HepG2 (cell line): ENCODE measurements at regions not wholly inside any gene's neighbourhood (a gene's known extent, or its start where the extent isn't known, plus 50 kb on each side); places are given as distances from the start of the nearest gene placed in this dataset.

Experiments used
- ATAC-seq: fragments of 200-7000 bp; cut with Tn5 transposase; 3 replicates; pipeline ENCODE4 v1.9.1; 2020; ENCODE audit warnings: mild to moderate bottlenecking, moderate library complexity
- BruUV-seq: library from RNA; stranded (reverse); fragments of 400-500 nt; replicated peaks from 2 replicates; lab custom pipeline; 2021; lab: Mats Ljungman, UMichigan
- CTCF ChIA-PET: fragments of 300-600 bp; formaldehyde crosslinking; extraction: SDS; loops from one replicate; lab custom pipeline; 2021; ENCODE audit warnings: low total read pairs, inconsistent platforms, low intra/inter-chr PET ratio; lab: Yijun Ruan, JAX
- POLR2A ChIA-PET: fragments of 350-600 bp; sonication (Branson Sonifier 250); formaldehyde crosslinking; loops from one replicate; lab custom pipeline; 2020; ENCODE audit warnings: antibody characterized with exemption, inconsistent platforms; lab: Yijun Ruan, JAX
- DNase-seq: peaks from one replicate; pipeline ENCODE4 v3.0.0-alpha.2; 2015; ENCODE audit warnings: low spot score
- FAIRE-seq: peaks from 3 replicates; lab custom pipeline; 2011; peaks lifted over from hg19 to GRCh38; lab: Jason Lieb, UNC
- H2AFZ ChIP-seq: one replicate; pipeline ENCODE4 v1.6.1; 2011; ENCODE audit warnings: low read length, inconsistent platforms
- H3K27ac ChIP-seq: fragments of 300-600 bp; 3 replicates; pipeline ENCODE4 v1.8.0; 2011; ENCODE audit warnings: mixed run types, mild to moderate bottlenecking, mixed read lengths, low read length, inconsistent platforms; ENCODE audit not compliant: insufficient read depth; ENCODE audit errors: extremely low read length
- H3K27me3 ChIP-seq, 2 experiments: fragments of 200-600 bp in 1 of 2; 2 replicates in 1 of 2; 3 replicates in 1 of 2; pipeline versions ENCODE4 v1.6.0 to v1.8.0; 2011; ENCODE audit warnings: low read length in 2 of 2, mild to moderate bottlenecking in 2 of 2, moderate library complexity in 2 of 2, inconsistent platforms in 1 of 2; ENCODE audit not compliant: insufficient read depth in 2 of 2, control insufficient read depth in 1 of 2
- H3K36me3 ChIP-seq, 2 experiments: fragments of 200-600 bp in 1 of 2; replicated peaks in 1 of 2; 2 replicates in 1 of 2; 3 replicates in 1 of 2; pipeline versions ENCODE4 v1.5.1 to v1.8.0; 2011; ENCODE audit warnings: low read length in 2 of 2, inconsistent platforms in 1 of 2; ENCODE audit not compliant: insufficient read depth in 2 of 2, control insufficient read depth in 1 of 2
- H3K4me1 ChIP-seq: 2 replicates; pipeline ENCODE4 v1.5.1; 2012; ENCODE audit warnings: low read length, inconsistent platforms; ENCODE audit not compliant: insufficient read depth
- H3K4me2 ChIP-seq: 2 replicates; pipeline ENCODE4 v1.6.0; 2011; ENCODE audit warnings: low read depth, low read length, inconsistent platforms
- H3K4me3 ChIP-seq, 3 experiments: fragments of 200-600 bp in 1 of 3; sonication (generic), shearing (Covaris generic) in 1 of 3; replicated peaks in 1 of 3; 2 replicates each; pipeline ENCODE4 v1.5.1; 2011 to 2016; ENCODE audit warnings: low read length in 3 of 3, inconsistent platforms in 2 of 3, low read depth in 2 of 3, mild to moderate bottlenecking in 2 of 3, control low read depth in 1 of 3, mixed read lengths in 1 of 3; ENCODE audit not compliant: insufficient read depth in 1 of 3
- H3K79me2 ChIP-seq: one replicate; pipeline ENCODE4 v1.6.1; 2011; ENCODE audit warnings: low read length, inconsistent platforms; ENCODE audit not compliant: insufficient read depth
- H3K9ac ChIP-seq: 2 replicates; pipeline ENCODE4 v1.6.0; 2011; ENCODE audit warnings: mild to moderate bottlenecking, low read depth, low read length, inconsistent platforms; ENCODE audit not compliant: insufficient read depth
- H3K9me3 ChIP-seq: 2 replicates; pipeline ENCODE4 v1.5.1; 2012; ENCODE audit warnings: mild to moderate bottlenecking, low read length
- H4K20me1 ChIP-seq: 2 replicates; pipeline ENCODE4 v1.6.0; 2011; ENCODE audit warnings: inconsistent platforms, mild to moderate bottlenecking, low read length, moderate library complexity; ENCODE audit not compliant: insufficient read depth
- AHR ChIP-seq: IDR thresholded peaks from 2 replicates; pipeline ENCODE4 v1.6.1; 2018; ENCODE audit warnings: missing genetic modification reagents, missing compliant biosample characterization
- ASH2L ChIP-seq: fragments of 300-600, 200-600 bp; sonication (generic); IDR thresholded peaks from 2 replicates; pipeline ENCODE4 v1.7.0; 2017; ENCODE audit warnings: low read depth, mild to moderate bottlenecking, moderate library complexity, mixed read lengths, low read length; ENCODE audit not compliant: insufficient read length
- CENPX ChIP-seq: sonication (generic); formaldehyde crosslinking; IDR thresholded peaks from 2 replicates; pipeline ENCODE4 v1.9.0; 2021; ENCODE audit warnings: mild to moderate bottlenecking, missing genetic modification reagents, moderate library complexity
- FOXK1 ChIP-seq: sonication (generic); formaldehyde crosslinking; IDR thresholded peaks from 2 replicates; pipeline ENCODE4 v1.4.0; 2020; ENCODE audit warnings: low read depth, missing genetic modification reagents, borderline replicate concordance
- GATAD1 ChIP-seq: IDR thresholded peaks from 2 replicates; pipeline ENCODE4 v1.6.1; 2016; ENCODE audit warnings: missing genetic modification reagents, missing compliant biosample characterization
- HHEX ChIP-seq: IDR thresholded peaks from 2 replicates; pipeline ENCODE4 v1.6.1; 2016; ENCODE audit warnings: control low read depth
- PAWR ChIP-seq: sonication (generic); formaldehyde crosslinking; IDR thresholded peaks from 2 replicates; pipeline ENCODE4 v1.4.0; 2020; ENCODE audit warnings: missing genetic modification reagents, mild to moderate bottlenecking, borderline replicate concordance
- SNAI1 ChIP-seq: sonication (generic); formaldehyde crosslinking; IDR thresholded peaks from 2 replicates; pipeline ENCODE4 v1.5.0; 2020; ENCODE audit warnings: mild to moderate bottlenecking, missing genetic modification reagents, borderline replicate concordance
- TEAD3 ChIP-seq: optimal IDR thresholded peaks from 2 replicates; pipeline ENCODE3; 2016; ENCODE audit warnings: borderline replicate concordance
- ZEB1 ChIP-seq: IDR thresholded peaks from 2 replicates; pipeline ENCODE4 v1.6.1; 2012; ENCODE audit warnings: mild to moderate bottlenecking, low read depth, inconsistent platforms; ENCODE audit not compliant: insufficient replicate concordance
- ZMAT3 ChIP-seq: sonication (generic); formaldehyde crosslinking; conservative IDR thresholded peaks from 2 replicates; pipeline ENCODE4 v1.7.0; 2021; ENCODE audit warnings: missing genetic modification reagents
- ZMYM3 ChIP-seq: sonication (generic); formaldehyde crosslinking; IDR thresholded peaks from 2 replicates; pipeline ENCODE4 v1.5.1; 2020; ENCODE audit warnings: mild to moderate bottlenecking, missing genetic modification reagents
- ZNF281 ChIP-seq: sonication (generic); formaldehyde crosslinking; IDR thresholded peaks from 2 replicates; pipeline ENCODE4 v1.4.0; 2020; ENCODE audit warnings: missing genetic modification reagents, borderline replicate concordance
- ZNF335 ChIP-seq: sonication (generic); formaldehyde crosslinking; IDR thresholded peaks from 2 replicates; pipeline ENCODE4 v1.4.0; 2020; ENCODE audit warnings: missing genetic modification reagents
- ZNF337 ChIP-seq: sonication (generic); formaldehyde crosslinking; IDR thresholded peaks from 2 replicates; pipeline ENCODE4 v1.5.1; 2020; ENCODE audit warnings: missing genetic modification reagents, low read depth, mild to moderate bottlenecking, borderline replicate concordance
- ZNF430 ChIP-seq: sonication (generic); formaldehyde crosslinking; IDR thresholded peaks from 2 replicates; pipeline ENCODE4 v1.9.0; 2021; ENCODE audit warnings: mild to moderate bottlenecking, missing genetic modification reagents
- ZNF607 ChIP-seq: sonication (generic); formaldehyde crosslinking; IDR thresholded peaks from 2 replicates; pipeline ENCODE4 v1.5.1; 2020; ENCODE audit warnings: missing genetic modification reagents, mild to moderate bottlenecking, borderline replicate concordance
- WGBS: methylation state at CpG from one replicate; pipeline ENCODE4 v1.1.6; 2017; ENCODE audit warnings: low lambda C conversion rate; 5-methylcytosine and 5-hydroxymethylcytosine counted together
- in situ Hi-C: cut with HindIII; loops from 2 replicates; pipeline ENCODE4 v1.10.0; 2017; ENCODE audit warnings: low pct_unique_long_range_greater_than_20kb; ENCODE audit not compliant: extremely low pct_ligation_motif_present
- intact Hi-C: fragments of 100-400 bp; cut with micrococcal nuclease; formaldehyde crosslinking; loops from one replicate; pipeline ENCODE4 v1.10.0; 2022; ENCODE audit not compliant: unreplicated experiment
- TF ChIP-seq, protein P1 (sequence below): sonication (generic); formaldehyde crosslinking; IDR thresholded peaks from 2 replicates; pipeline ENCODE4 v1.4.0; 2020; ENCODE audit warnings: missing genetic modification reagents

GRCh38 chr10:33546031-33546430, 211.6 kb upstream of the NRP1 start:
- WGBS, result 55% methylated on average over 1 of the region's 1 CpG
- intact Hi-C loops, result no loop called here
- no peak overlapping the region for H3K27ac ChIP-seq
- H3K36me3 ChIP-seq, result no peaks in the 10 kb centered on the region
- no peak overlapping the region for H3K9ac ChIP-seq
- no TSS peak for BruUV-seq
- no peak for DNase-seq
- no peaks in the 10 kb centered on the region for H3K4me1 ChIP-seq
- H3K4me2 ChIP-seq, result no peak overlapping the region
- TF ChIP-seq, protein P1, sequence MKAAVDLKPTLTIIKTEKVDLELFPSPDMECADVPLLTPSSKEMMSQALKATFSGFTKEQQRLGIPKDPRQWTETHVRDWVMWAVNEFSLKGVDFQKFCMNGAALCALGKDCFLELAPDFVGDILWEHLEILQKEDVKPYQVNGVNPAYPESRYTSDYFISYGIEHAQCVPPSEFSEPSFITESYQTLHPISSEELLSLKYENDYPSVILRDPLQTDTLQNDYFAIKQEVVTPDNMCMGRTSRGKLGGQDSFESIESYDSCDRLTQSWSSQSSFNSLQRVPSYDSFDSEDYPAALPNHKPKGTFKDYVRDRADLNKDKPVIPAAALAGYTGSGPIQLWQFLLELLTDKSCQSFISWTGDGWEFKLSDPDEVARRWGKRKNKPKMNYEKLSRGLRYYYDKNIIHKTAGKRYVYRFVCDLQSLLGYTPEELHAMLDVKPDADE (CRISPR knock-in tag), result no peak
- no peak for TF ChIP-seq TEAD3 (CRISPR knock-in tag)
- no peak for TF ChIP-seq SNAI1 (CRISPR knock-in tag)
- TF ChIP-seq AHR, result no peak
- no peak for TF ChIP-seq ZEB1
- TF ChIP-seq ZNF607 (CRISPR knock-in tag), result no peak
- no peak for TF ChIP-seq HHEX (CRISPR knock-in tag)
- no peak for TF ChIP-seq ASH2L
- TF ChIP-seq ZMYM3 (CRISPR knock-in tag), result no peak
- TF ChIP-seq ZNF430 (CRISPR knock-in tag), result no peak
- TF ChIP-seq ZMAT3 (CRISPR knock-in tag), result no peak
- TF ChIP-seq PAWR (CRISPR knock-in tag), result no peak
- no peak for TF ChIP-seq GATAD1 (CRISPR knock-in tag)
- no peak for TF ChIP-seq CENPX
- TF ChIP-seq ZNF335 (CRISPR knock-in tag), result no peak
- no peak for TF ChIP-seq ZNF281
- TF ChIP-seq ZNF337, result no peak
- no peak for TF ChIP-seq FOXK1 (CRISPR knock-in tag)
- H3K79me2 ChIP-seq, result no peaks in the 10 kb centered on the region
- no peak for FAIRE-seq
- H2AFZ ChIP-seq, result no peak overlapping the region
- ATAC-seq, result no peak
- no peaks in the 10 kb centered on the region for H3K9me3 ChIP-seq
- no peaks in the 10 kb centered on the region for H4K20me1 ChIP-seq
- in situ Hi-C loops, result no loop called here
- ChIA-PET POLR2A (no interaction called here), CTCF (no interaction called here)
- no peak overlapping the region for H3K4me3 ChIP-seq
- H3K27me3 ChIP-seq, result no peaks in the 10 kb centered on the region
